Stimulated activated CD8-positive, alpha-beta memory T cell treated with anti-CD3 and anti-CD28 coated beads, Interleukin-4, amount 100 ng/mL, for 48 hours (primary cell): ENCODE measurements at regions not wholly inside any gene's neighbourhood (a gene's known extent, or its start where the extent isn't known, plus 50 kb on each side); places are given as distances from the start of the nearest gene placed in this dataset.
"Not testable (repeated sequence)": the region's sequence is repeated elsewhere in the genome, so short reads cannot be mapped to it uniquely, and the experiment has no call there.

ENCODE experiments used
- DNase-seq: peaks from one replicate; pipeline ENCODE4 v3.0.0-alpha.2; 2020

GRCh38 chr13:105758918-105759860 lies 776.3 kb downstream of the EFNB2 start:
- no peak for DNase-seq

- DNase-seq: no peak
Observed at GRCh38 chr13:105740739-105741138, 794.7 kb downstream of the EFNB2 start.

- no peak for DNase-seq
Observed at GRCh38 chr13:105737688-105738087, 797.8 kb downstream of the EFNB2 start.

GRCh38 chr13:105735281-105735680 lies 800.2 kb downstream of the EFNB2 start:
- no peak for DNase-seq

- no peak for DNase-seq
Observed at GRCh38 chr13:105732806-105733529, 802.5 kb downstream of the EFNB2 start.

- no peak for DNase-seq
Observed at GRCh38 chr13:105725887-105726286, 809.6 kb downstream of the EFNB2 start.

GRCh38 chr13:105721016-105721415 lies 814.4 kb downstream of the EFNB2 start:
- no peak for DNase-seq

- DNase-seq: no peak
Observed at GRCh38 chr13:105719859-105720258, 815.6 kb downstream of the EFNB2 start.

GRCh38 chr13:105709181-105709580 lies 826.3 kb downstream of the EFNB2 start:
- no peak for DNase-seq

- DNase-seq: no peak
Observed at GRCh38 chr13:105703843-105704242, 831.6 kb downstream of the EFNB2 start.

- DNase-seq: no peak
Observed at GRCh38 chr13:105702441-105702840, 833.0 kb downstream of the EFNB2 start.

GRCh38 chr13:105692769-105693168 lies 842.7 kb downstream of the EFNB2 start:
- DNase-seq: no peak

- no peak for DNase-seq
Observed at GRCh38 chr13:105684216-105684615, 851.2 kb downstream of the EFNB2 start.

- no peak for DNase-seq
Observed at GRCh38 chr13:105679838-105680237, 855.6 kb downstream of the EFNB2 start.

GRCh38 chr13:105678072-105678471 lies 857.4 kb downstream of the EFNB2 start:
- no peak for DNase-seq

- no peak for DNase-seq
Observed at GRCh38 chr13:105672881-105673280, 862.6 kb downstream of the EFNB2 start.

- DNase-seq: not testable (repeated sequence)
Observed at GRCh38 chr13:105671131-105671530, 864.3 kb downstream of the EFNB2 start.

- DNase-seq: no peak
Observed at GRCh38 chr13:105670179-105670990, 865.1 kb downstream of the EFNB2 start.

- no peak for DNase-seq
Observed at GRCh38 chr13:105665284-105665683, 870.2 kb downstream of the EFNB2 start.

- DNase-seq: no peak
Observed at GRCh38 chr13:105663182-105663581, 872.3 kb downstream of the EFNB2 start.

GRCh38 chr13:105660561-105660960 lies 874.9 kb downstream of the EFNB2 start:
- no peak for DNase-seq

- no peak for DNase-seq
Observed at GRCh38 chr13:105658431-105658830, 877.0 kb downstream of the EFNB2 start.

- no peak for DNase-seq
Observed at GRCh38 chr13:105655046-105655445, 880.4 kb downstream of the EFNB2 start.
